ENCODE measurements at regions not wholly inside any gene's neighbourhood (a gene's known extent, or its start where the extent isn't known, plus 50 kb on each side); places are given as distances from the start of the nearest gene placed in this dataset.
"Not testable (repeated sequence)": the region's sequence is repeated elsewhere in the genome, so short reads cannot be mapped to it uniquely, and the experiment has no call there.

DNA sequence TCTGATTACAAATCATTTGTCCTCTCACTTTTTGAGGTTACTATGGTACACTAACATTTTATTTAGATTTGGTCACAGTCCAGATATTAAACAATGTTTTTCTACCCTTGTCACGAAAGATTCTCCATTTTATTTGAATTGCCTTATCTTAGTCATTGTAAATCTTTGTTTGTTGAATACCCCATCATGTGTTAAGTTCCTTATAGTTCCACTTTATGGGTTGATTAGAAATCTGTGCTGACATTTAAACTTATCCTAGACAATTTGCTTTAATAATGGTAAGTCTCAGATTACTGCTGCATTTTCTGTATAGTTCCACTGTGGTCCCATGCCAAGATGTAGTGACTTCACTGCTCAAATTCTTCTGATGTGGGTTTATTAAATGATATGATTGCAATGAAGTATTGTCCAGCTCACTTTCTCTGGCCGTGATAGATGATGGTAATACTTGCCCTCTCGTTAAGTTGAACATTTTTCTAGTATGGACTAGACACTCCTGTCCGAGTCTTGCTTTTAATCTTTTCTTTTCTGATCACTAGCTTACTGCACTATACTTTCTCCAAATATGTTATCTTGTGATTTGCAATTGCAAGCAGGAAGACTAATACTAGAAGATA lies 1107.3 kb downstream of the SLC6A15 start:
- ChIA-PET CTCF (no interaction called here), POLR2A (no interaction called here)

DNA sequence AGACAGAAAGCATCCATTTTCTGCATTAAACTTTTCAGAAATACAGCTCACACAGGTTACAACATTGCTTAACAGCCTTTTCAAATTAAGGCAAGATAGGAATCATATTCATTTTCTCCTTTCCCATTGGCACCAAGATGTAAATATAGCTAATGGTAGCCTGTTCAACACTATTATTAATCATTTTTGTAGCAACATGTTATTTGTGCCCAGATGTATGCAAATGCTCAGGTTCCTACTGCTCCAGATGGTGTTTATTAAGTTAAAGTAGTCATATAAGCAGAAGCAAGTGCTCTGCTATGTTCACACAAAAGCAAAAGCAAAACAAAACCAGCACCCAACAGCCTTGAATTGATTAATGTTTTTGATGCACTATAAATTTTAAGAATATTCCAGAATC lies 1110.6 kb downstream of the SLC6A15 start:
- POLR2A ChIA-PET: no interaction called here
- CTCF ChIA-PET: no interaction called here

DNA sequence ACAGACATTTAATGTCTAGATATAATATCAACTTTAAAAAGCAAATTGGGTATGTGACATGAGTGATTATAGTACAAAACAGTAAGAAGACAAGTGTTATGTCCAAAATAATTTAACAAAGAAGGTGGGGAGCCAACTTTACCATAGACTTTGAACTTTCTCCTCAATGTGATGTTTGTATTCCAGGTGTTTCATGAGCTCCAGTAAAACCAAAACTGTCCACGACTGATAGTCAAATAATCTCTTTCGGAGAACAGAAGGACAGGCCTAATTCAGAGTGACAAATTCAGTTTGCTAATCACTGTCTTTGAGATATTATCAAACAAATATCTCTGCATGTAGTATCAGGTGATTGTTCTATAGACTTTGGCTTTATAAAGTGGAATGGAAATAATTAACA lies 1112.6 kb downstream of the SLC6A15 start:
- ChIA-PET POLR2A (no interaction called here), CTCF (no interaction called here)

DNA sequence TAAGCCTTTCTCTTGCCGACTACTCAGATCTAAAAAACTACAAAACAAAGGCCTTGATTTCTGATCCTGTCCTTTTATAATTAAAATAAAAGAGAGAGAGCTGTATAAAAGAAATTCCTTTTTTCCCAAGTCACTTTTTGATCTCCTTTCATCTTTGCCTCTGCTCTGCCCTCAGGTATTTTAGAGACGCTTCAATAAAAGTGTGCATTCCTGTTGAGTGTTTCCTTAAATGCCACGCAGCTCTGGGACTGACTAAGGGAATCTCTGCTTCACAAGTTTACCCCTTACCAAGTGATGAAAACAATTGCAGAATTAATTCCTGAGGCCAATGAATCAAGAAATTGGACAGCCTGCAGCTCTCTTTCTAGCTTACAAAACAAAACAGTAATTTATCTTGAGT lies 1109.8 kb downstream of the TMTC2 start:
- CTCF ChIA-PET: no interaction called here
- POLR2A ChIA-PET: no interaction called here

DNA sequence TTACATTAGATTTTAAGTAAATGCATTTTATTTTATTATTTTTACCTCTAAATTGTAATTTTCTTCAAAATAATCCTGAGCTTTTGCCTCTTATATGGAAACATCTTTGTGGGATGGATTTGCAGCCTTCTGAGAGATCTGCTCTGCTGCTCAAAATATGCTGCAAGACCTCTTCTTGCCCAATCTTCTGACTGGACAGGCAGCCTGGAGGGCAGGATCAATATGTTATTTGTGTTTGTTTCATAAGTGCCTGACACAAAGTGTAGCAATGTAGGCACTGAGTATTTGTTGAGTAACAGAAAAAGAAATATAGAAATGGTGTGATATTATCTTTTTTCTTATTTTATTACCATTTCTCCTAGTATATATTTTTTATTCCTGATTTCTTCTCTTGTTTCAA lies 1106.9 kb downstream of the TMTC2 start:
- CTCF ChIA-PET: no interaction called here
- POLR2A ChIA-PET: no interaction called here

DNA sequence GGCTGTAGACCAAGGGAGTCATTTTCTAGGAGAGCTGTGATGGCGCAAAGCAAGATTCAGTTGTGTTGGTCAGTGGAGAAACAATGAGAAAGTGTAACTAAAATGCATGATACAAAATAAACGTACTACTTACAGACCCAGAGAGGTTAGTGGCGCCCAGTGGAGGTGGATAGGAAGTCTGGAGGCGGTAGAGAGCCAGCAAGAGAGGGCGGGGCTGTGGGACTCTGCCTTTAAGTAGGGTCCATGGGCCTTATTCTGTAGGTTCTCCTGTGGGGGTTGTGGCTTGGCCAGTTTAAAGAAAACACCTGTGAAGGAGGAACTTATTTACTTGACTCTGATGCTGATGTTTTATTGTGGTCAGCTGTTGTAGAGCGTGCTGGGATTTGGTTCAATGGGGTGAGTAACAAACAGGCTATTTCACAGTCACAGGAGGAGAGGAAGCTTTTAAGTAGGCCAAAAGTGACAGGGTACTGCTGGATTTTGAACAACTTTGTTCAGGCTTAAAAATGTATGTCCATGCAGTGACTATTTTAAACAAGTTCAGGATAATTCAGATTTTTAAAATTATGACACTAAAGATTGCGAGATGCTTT lies 1097.7 kb downstream of the TMTC2 start:
- POLR2A ChIA-PET: no interaction called here
- CTCF ChIA-PET: no interaction called here

DNA sequence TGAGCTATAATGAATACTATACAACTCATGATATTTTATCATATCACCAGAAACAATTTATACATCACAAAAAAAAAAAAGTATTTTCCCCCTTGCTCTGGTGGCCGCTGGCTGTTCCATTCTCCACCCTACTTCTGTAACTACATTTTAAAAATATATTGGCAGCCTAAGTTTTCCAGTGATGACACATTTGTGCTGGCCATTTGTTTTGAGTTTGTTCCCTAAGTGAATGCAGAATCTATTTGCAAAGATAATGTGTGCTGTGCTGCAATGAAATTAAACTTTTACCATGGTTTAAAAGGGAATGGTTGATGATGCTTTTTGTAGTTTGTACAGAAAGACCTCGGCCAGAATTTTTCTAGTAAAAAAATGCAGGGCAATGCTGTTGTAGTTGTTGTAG lies 1092.8 kb downstream of the TMTC2 start:
- POLR2A ChIA-PET: no interaction called here
- CTCF ChIA-PET: no interaction called here

DNA sequence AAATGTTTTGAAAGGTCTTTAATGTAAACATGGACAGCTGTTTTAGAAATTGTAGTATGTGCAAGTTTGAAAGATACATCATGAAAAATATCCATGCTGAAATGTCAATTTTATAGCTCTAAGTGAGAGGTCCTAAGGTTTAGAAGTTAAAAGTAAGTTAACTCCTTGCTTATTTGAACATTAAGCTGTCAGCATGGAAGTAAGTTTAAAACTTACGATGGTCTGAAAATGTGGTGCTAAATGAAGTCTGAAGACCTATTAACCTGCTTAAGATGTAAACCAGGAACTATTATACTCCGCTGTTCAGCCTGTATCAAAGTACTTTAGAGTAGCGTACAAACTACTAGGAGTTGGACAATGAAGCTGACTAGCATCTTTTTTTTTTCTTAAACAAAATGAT lies 1082.4 kb downstream of the TMTC2 start:
- CTCF ChIA-PET: no interaction called here
- POLR2A ChIA-PET: no interaction called here

DNA sequence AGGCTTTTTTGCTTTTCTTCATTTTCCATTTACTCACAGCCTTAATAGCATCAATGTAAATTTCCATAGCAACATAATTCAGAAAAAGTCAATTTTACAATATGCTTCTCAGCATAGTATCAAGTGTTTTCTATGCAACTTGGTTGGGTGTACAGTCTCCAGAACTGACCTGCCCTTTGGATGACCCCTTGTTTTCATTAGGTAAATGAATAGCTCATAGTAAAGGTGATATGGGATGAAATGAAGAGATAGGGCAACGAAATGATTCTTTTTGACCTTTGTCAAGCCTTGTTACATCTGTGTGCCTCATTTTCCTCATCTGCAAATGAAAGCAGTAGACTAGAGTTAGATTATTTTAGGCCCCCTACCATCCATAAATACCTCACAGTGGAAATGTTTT lies 1081.0 kb downstream of the TMTC2 start:
- POLR2A ChIA-PET: no interaction called here

DNA sequence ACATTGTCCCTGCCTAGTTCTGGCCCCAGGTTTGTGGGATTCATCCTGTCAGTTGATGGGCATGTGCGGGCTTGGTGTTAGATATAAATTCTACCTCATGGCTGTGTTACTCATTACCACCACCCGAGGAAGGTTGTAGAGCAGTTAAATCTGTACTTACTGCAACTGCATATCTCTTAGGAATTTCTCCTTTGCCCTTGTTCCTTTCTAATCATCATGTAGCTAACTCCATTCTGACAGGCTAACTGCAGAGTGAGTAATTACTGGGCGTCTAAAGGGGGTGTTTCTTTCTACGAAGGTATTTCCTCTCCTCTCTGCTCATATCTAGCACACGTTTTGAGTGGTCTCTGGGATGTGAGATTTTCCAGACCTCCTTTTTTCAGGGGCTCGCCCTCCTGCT lies 1076.7 kb downstream of the TMTC2 start:
- ChIA-PET CTCF (no interaction called here), POLR2A (no interaction called here)

More for the DNA sequence above, 1081.0 kb downstream of the TMTC2 start:
- CTCF ChIA-PET: no interaction called here

DNA sequence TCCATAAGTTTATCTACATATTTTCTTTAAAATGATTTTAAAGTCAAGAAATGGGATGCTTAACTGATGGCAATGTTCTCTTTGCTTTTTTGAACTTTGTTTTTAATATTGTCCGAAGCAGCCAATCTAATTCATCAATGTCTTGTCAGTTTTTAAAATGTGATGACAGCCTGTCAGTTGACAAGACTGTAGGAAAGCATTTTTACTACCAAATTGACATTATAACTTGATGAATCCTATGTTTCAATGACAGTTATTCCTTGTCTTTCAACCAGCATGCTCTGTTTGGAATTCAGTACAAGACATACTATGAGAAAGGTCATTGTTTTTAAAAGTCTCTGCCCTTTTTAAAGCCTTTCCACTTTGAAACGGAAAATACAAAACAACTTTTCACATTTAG lies 1073.2 kb downstream of the TMTC2 start:
- CTCF ChIA-PET: no interaction called here

DNA sequence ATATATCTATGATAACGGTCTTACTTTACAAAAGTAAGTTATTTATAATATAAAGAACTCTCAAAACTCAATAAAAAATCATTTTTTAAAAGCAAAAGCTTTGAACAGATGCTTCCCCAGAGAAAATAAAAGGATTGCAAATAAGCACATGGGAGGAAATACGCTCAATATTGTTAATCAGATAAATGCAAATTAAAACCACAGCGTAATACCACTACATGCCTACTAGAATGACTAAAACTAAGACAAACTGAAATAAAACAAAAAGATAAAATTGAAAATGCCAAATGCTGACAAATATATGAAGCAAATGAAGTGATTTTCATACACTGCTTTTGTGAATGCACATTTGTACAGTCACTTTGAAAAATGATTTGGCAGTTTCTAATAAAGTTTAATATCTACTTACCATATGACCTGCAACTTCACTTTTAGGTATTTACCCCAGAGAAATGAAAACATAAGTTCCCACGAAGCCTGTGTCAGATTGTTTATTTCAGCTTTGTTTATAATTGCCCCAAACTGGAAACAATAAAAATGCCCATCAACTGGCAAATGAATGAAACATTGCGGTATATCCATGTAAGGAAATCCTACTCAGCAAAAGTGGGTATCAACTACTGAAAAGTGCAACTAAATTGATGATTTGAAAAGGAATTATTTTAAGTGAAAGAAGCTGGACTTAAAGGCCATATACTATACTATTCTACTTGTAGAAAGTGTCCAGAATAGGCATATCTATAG lies 1072.4 kb downstream of the TMTC2 start:
- ChIA-PET POLR2A (no interaction called here), CTCF (no interaction called here)

More for the DNA sequence above, 1073.2 kb downstream of the TMTC2 start:
- POLR2A ChIA-PET: no interaction called here

DNA sequence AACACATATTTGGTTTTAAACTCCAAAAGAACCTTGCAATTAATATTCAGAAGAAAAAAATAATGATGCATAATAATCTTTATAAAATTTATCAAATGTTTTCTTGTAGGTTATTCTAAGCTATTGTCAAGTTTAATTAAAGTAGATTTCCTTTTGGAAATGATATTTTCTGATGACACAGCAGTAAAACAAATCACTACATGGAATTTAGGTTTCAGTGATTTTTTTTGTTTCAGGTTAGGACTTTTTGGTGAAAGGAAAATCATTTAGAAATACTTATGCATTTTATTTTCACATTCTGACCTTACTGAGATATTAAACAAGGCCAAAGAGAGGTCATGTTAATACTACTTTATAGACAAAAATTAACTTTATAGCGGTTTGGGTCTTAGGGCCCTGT lies 1067.2 kb downstream of the TMTC2 start:
- CTCF ChIA-PET: no interaction called here
- POLR2A ChIA-PET: no interaction called here

DNA sequence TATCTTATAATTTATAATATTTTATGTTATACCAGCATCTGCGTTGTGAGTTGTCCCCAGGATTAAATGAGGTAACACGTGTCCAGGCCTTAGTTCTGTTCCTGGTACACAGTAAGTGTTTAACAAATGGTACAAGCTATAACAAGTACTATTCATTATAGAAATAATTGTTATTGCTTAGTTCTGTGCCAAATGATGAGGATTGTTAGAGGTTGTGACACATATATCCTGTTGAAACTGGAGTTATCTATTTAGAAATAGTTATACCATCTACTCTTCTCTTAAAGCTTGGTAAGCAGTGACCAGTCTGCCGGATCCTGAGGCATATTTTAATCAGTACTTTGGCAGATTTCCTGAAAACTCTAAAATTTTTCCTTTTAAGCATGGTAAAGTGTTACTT lies 1066.5 kb downstream of the TMTC2 start:
- POLR2A ChIA-PET: no interaction called here
- CTCF ChIA-PET: no interaction called here

DNA sequence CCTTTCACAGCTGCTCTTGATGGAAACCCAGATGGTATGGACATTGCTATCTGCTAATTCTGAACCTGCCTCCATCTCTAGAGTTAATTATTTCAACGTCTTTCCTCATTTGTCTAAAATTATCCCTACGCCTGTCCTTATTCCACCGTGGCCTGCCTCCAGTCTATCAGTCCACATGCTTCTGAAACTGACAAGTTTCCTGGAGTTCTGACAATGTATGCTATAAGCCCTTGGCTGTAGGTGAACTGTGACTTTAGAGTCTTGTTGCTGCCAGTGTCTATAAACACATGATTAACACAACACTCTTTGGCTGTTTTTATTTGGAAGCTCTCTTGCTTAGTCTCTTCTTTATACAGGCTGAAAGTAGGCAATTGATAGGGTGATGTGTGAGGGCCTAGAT lies 1052.9 kb downstream of the TMTC2 start:
- POLR2A ChIA-PET: no interaction called here

DNA sequence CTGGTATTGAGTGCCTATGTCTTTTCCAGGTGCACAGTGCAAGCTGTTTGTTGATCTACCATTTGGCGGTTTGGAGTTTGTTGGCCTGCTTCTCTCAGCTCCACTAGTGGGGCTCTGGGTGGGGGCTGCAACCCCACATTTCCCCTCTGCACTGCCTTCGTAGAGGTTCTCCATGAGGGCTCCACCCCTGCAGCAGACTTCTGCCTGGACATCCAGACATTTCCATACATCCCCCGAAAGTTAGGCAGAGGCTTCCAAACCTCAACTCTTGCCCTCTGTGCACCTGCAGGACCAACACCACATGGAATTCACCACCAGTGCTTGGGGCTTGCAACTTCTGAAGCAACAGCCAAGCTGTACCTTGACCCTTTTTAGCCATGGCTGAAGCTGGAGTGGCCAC lies 1024.1 kb downstream of the TMTC2 start:
- ChIA-PET CTCF (no interaction called here), POLR2A (no interaction called here)

More for the DNA sequence above, 1052.9 kb downstream of the TMTC2 start:
- CTCF ChIA-PET: no interaction called here

DNA sequence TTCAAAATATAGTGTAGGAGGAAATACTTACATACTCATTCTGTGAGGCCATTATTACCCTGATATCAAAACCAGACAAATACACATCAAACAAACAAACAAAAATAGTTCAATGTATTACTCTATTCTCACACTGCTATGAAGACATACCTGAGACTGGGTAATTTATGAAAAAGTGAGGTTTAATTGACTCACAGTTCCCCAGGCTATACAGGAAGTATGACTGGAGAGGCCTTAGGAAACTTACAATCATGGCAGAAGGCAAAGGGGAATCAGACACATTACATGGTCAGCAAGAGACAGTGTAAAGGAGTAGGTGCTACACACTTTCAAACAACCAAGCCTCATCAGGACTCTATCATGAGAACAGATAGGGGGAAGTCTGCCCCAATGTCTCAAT lies 1023.2 kb downstream of the TMTC2 start:
- POLR2A ChIA-PET: no interaction called here
- CTCF ChIA-PET: no interaction called here

DNA sequence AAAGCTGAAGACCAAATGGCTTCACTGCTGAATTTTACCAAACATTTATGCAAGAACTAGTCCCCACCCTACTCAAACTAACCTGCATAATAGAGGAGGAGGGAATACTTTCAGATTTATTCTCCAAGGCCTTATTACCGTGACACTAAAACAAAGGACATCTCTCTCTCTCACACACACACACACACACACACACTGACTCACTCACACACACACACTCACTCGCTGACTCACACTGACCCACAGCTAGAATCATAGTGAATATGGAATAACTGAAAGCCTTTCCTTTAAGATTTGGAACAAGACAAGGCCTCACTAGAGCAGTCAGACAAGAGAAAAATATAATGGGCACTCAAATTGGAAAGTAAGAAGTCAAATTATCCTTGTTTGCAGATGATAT lies 1014.1 kb downstream of the TMTC2 start:
- ChIA-PET CTCF (no interaction called here), POLR2A (no interaction called here)

DNA sequence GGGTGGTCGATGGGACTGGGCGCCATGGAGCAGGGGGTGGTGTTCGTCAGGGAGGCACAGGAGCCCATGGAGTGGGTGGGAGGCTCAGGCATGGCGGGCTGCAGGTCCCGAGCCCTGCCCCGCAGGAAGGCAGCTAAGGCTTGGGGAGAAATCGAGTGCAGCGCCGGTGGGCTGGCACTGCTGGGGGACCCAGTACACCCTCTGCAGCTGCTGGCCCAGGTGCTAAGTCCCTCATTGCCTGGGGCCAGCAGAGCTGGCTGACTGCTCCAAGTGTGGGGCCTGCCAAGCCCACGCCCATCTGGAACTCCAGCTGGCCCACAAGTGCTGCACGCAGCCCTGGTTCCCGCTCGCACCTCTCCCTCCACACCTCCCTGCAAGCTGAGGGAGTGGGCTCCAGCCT lies 1009.6 kb downstream of the TMTC2 start:
- CTCF ChIA-PET: not testable (repeated sequence)

DNA sequence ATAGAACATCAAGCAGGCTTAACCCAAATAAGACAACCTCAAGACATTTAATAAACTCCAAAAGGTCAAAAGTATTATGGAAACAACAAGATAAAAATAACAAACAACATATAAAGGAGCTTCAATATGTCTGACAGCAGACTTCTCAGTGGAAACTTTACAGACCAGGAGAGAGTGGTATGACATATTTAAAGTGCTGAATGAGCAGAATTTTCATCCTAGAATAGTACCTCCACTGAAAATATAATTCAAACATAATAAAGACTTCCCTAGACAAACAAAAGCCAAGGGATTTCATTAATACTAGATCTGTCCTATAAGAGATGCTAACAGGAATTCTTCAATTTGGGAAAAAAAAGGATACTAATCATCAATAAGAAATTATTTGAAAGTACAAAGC lies 1005.0 kb downstream of the TMTC2 start:
- POLR2A ChIA-PET: no interaction called here
- CTCF ChIA-PET: interaction anchor here (0.6 kb wide), 1 partner anchor 155 kb away, joined by 4 read pairs; no protein-coding TSS in a partner anchor

More for the DNA sequence above, 1009.6 kb downstream of the TMTC2 start:
- POLR2A ChIA-PET: not testable (repeated sequence)

DNA sequence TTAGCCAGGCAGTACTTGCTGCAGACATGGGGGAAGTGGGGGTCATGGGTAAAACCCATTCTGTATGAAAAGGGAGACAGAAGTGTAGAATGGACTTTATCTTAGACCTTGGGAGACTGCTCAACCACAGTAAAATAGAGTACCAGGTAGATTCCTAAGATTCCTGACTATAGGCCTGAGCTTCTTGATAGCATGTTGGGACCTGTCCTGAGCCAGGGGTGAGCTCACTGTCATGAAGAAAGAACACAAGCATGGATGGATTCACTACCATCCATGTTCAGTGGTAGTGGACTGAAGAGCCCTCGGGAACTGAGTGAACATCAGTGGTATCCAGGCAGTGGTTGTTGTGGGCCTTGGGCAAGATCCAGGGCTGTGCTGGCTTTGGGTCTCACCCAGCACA lies 1003.8 kb downstream of the TMTC2 start:
- POLR2A ChIA-PET: no interaction called here
- CTCF ChIA-PET: no interaction called here

DNA sequence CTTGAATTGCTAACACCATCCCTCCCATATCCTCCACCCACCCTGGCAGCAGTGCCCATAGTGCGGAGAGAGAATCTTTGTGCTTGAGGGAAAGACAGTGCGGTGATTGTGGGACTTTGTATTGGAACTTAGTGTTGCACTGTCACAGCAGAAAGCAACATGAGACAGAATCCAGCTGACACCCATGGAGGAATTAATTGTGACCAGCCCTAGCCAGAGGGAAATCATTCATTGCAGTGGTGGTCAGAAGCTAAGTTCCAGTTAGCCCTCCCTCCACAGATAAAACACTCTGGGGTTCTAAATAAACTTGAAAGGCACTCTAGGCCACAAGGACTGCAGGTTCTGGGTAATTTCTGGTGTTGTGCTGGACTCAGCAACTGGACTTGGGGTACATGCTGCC lies 1002.6 kb downstream of the TMTC2 start:
- ChIA-PET POLR2A (no interaction called here), CTCF (no interaction called here)
